K562 (cell line): ENCODE measurements at regions not wholly inside any gene's neighbourhood (a gene's known extent, or its start where the extent isn't known, plus 50 kb on each side); places are given as distances from the start of the nearest gene placed in this dataset.

Experiments used
- CREB3 ChIP-seq: fragments of 450-650 bp; conservative IDR thresholded peaks from 2 replicates; pipeline ENCODE4 v1.6.1; 2016; ENCODE audit warnings: missing genetic modification characterization, low read depth, mild to moderate bottlenecking, missing compliant biosample characterization, moderate library complexity
- E4F1 ChIP-seq: fragments of 250-450 bp; sonication (Bioruptor Pico); IDR thresholded peaks from 2 replicates; pipeline ENCODE4 v1.5.0; 2021; ENCODE audit warnings: mild to moderate bottlenecking, borderline replicate concordance
- FOXK2 ChIP-seq, 2 experiments: fragments of 450-650 bp; IDR thresholded peaks in 1 of 2; conservative IDR thresholded peaks in 1 of 2; 2 replicates each; pipeline ENCODE4 v1.6.1; 2016; ENCODE audit warnings: low read depth in 2 of 2, mild to moderate bottlenecking in 1 of 2
- ZFP30 ChIP-seq: fragments of 250-450 bp; sonication (Bioruptor Pico); IDR thresholded peaks from 2 replicates; pipeline ENCODE4 v1.8.0; 2022; ENCODE audit warnings: moderate library complexity, mild to moderate bottlenecking, inconsistent platforms, borderline replicate concordance
- ZNF143 ChIP-seq: sonication (generic); formaldehyde crosslinking; IDR thresholded peaks from 2 replicates; pipeline ENCODE4 v1.9.0; 2022; ENCODE audit warnings: mild to moderate bottlenecking, missing genetic modification reagents
- TF ChIP-seq, protein P1 (sequence below), 3 experiments: IDR thresholded peaks in 2 of 3; conservative IDR thresholded peaks in 1 of 3; 2 replicates each; pipeline ENCODE4 v1.5.1; 2011 to 2012; ENCODE audit warnings: low read length in 3 of 3, mild to moderate bottlenecking in 3 of 3, control low read depth in 2 of 3, improper control_type of control experiment in 1 of 3, inconsistent platforms in 1 of 3, low read depth in 1 of 3, mixed read lengths in 1 of 3, moderate library complexity in 1 of 3; ENCODE audit not compliant: insufficient read depth in 2 of 3

- TF ChIP-seq E4F1 = no peak
- TF ChIP-seq CREB3 = no peak
- TF ChIP-seq, protein P1, sequence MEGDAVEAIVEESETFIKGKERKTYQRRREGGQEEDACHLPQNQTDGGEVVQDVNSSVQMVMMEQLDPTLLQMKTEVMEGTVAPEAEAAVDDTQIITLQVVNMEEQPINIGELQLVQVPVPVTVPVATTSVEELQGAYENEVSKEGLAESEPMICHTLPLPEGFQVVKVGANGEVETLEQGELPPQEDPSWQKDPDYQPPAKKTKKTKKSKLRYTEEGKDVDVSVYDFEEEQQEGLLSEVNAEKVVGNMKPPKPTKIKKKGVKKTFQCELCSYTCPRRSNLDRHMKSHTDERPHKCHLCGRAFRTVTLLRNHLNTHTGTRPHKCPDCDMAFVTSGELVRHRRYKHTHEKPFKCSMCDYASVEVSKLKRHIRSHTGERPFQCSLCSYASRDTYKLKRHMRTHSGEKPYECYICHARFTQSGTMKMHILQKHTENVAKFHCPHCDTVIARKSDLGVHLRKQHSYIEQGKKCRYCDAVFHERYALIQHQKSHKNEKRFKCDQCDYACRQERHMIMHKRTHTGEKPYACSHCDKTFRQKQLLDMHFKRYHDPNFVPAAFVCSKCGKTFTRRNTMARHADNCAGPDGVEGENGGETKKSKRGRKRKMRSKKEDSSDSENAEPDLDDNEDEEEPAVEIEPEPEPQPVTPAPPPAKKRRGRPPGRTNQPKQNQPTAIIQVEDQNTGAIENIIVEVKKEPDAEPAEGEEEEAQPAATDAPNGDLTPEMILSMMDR (IDR thresholded peaks at IDR 0.05 in 2 of 3, conservative IDR thresholded peaks at IDR 0.05 in 1 of 3; ENCODE audit: insufficient read depth in 2 of 3, low read depth in 1 of 3, low read length in 3 of 3) = no peak
- no peak for TF ChIP-seq ZFP30 (CRISPR knock-in tag)
- no peak for TF ChIP-seq FOXK2 (conservative IDR thresholded peaks at IDR 0.05 in 1 of 2, IDR thresholded peaks at IDR 0.05 in 1 of 2; ENCODE audit: low read depth in 2 of 2)
- TF ChIP-seq ZNF143 (CRISPR knock-in tag) = no peak
These were observed 321.1 kb upstream of the ZMIZ1 start for GRCh38 chr10:78747401-78748234.
